A549 (cell line): ENCODE measurements at regions not wholly inside any gene's neighbourhood (a gene's known extent, or its start where the extent isn't known, plus 50 kb on each side); places are given as distances from the start of the nearest gene placed in this dataset.

ENCODE experiments used
- ATAC-seq, 2 experiments: fragments of 200-7000 bp in 1 of 2; fragments of >200 bp in 1 of 2; cut with Nextera tagmentation in 1 of 2; cut with Tn5 transposase in 1 of 2; 3 replicates each; pipeline versions ENCODE4 v1.8.0 to v1.9.1; 2018 to 2020; ENCODE audit warnings: mild to moderate bottlenecking in 1 of 2, moderate library complexity in 1 of 2
- CTCF ChIA-PET: fragments of 300-600 bp; sonication (Branson Sonifier 250); formaldehyde crosslinking; extraction: SDS; loops from one replicate; lab custom pipeline; 2021; ENCODE audit warnings: antibody characterized with exemption, inconsistent platforms; lab: Yijun Ruan, JAX
- POLR2A ChIA-PET: fragments of 350-600 bp; formaldehyde crosslinking; extraction: SDS; loops from one replicate; lab custom pipeline; 2021; ENCODE audit warnings: antibody characterized with exemption, inconsistent platforms; lab: Yijun Ruan, JAX
- DNase-seq, 2 experiments: peaks; one replicate each; pipeline versions ENCODE4 v3.0.0 to v3.0.0-alpha.2; 2011 to 2016; ENCODE audit warnings: low read depth in 1 of 2, low spot score in 1 of 2
- FAIRE-seq: peaks from 2 replicates; lab custom pipeline; 2011; peaks lifted over from hg19 to GRCh38; lab: Jason Lieb, UNC
- H3K27ac ChIP-seq, 2 experiments: fragments of >200 bp; sonication (Bioruptor Twin); formaldehyde crosslinking; 3 replicates each; pipeline ENCODE4 v1.5.1; 2016 to 2017
- H3K4me1 ChIP-seq: fragments of >200 bp; sonication (Bioruptor Twin); formaldehyde crosslinking; 3 replicates; pipeline ENCODE4 v1.6.1; 2016
- H3K4me2 ChIP-seq: fragments of >200 bp; sonication (Bioruptor Twin); formaldehyde crosslinking; 3 replicates; pipeline ENCODE4 v1.6.1; 2016
- H3K4me3 ChIP-seq: fragments of >200 bp; sonication (Bioruptor Twin); formaldehyde crosslinking; 3 replicates; pipeline ENCODE4 v1.5.1; 2016
- H3K9me3 ChIP-seq: fragments of >200 bp; sonication (Bioruptor Twin); formaldehyde crosslinking; 3 replicates; pipeline ENCODE4 v1.6.1; 2016
- EHMT2 ChIP-seq: fragments of 200-600 bp; sonication (generic); IDR thresholded peaks from 2 replicates; pipeline ENCODE4 v1.6.1; 2016; ENCODE audit warnings: antibody characterized with exemption, low read depth, mild to moderate bottlenecking, moderate library complexity
- EP300 ChIP-seq, 2 experiments: fragments of >200 bp; sonication (Bioruptor Twin); formaldehyde crosslinking; IDR thresholded peaks; 2 replicates in 1 of 2; 3 replicates in 1 of 2; pipeline ENCODE4 v1.6.1; 2016 to 2017
- GATA3 ChIP-seq: IDR thresholded peaks from 2 replicates; pipeline ENCODE4 v1.6.1; 2012; ENCODE audit warnings: borderline replicate concordance
- HDAC2 ChIP-seq: fragments of 200-600 bp; sonication (generic); IDR thresholded peaks from 2 replicates; pipeline ENCODE4 v1.6.1; 2016
- HES2 ChIP-seq: fragments of >200 bp; sonication (Bioruptor Twin); formaldehyde crosslinking; IDR thresholded peaks from 2 replicates; pipeline ENCODE4 v1.6.1; 2016
- HOXA7 ChIP-seq: fragments of 250-450 bp; sonication (Bioruptor Pico); IDR thresholded peaks from 2 replicates; pipeline ENCODE4 v1.5.0; 2020; ENCODE audit warnings: mild to moderate bottlenecking, moderate library complexity
- KDM5A ChIP-seq: fragments of 200-600 bp; sonication (generic); IDR thresholded peaks from 2 replicates; pipeline ENCODE4 v1.6.1; 2016; ENCODE audit warnings: antibody characterized with exemption, mild to moderate bottlenecking
- MAX ChIP-seq: IDR thresholded peaks from 2 replicates; pipeline ENCODE4 v1.6.1; 2012
- MYC ChIP-seq: IDR thresholded peaks from 2 replicates; pipeline ENCODE4 v1.6.1; 2012; ENCODE audit warnings: mild to moderate bottlenecking, inconsistent platforms, low read length, improper control_type of control experiment, borderline replicate concordance
- NFE2L2 ChIP-seq: fragments of 150-350 bp; conservative IDR thresholded peaks from 2 replicates; pipeline ENCODE4 v1.6.1; 2014; ENCODE audit warnings: low read length
- NR3C1 ChIP-seq: fragments of >200 bp; sonication (Bioruptor Twin); formaldehyde crosslinking; IDR thresholded peaks from 3 replicates; pipeline ENCODE4 v1.6.1; 2017
- RAD21 ChIP-seq, 2 experiments: fragments of >200 bp in 1 of 2; sonication (Bioruptor Twin) in 1 of 2; formaldehyde crosslinking in 1 of 2; IDR thresholded peaks in 1 of 2; conservative IDR thresholded peaks in 1 of 2; 2 replicates in 1 of 2; 3 replicates in 1 of 2; pipeline ENCODE4 v1.6.1; 2012 to 2018; ENCODE audit warnings: inconsistent platforms in 1 of 2
- RFX5 ChIP-seq: fragments of 450-650 bp; IDR thresholded peaks from 2 replicates; pipeline ENCODE4 v1.7.1; 2014; ENCODE audit warnings: antibody characterized with exemption, mild to moderate bottlenecking, moderate library complexity
- USF2 ChIP-seq: fragments of 450-650 bp; IDR thresholded peaks from 2 replicates; pipeline ENCODE4 v1.6.1; 2014; ENCODE audit warnings: antibody characterized with exemption
- WGBS: methylation state at CpG from one replicate; pipeline ENCODE4 v1.1.6; 2017; ENCODE audit errors: missing lambda C conversion rate; 5-methylcytosine and 5-hydroxymethylcytosine counted together

- TF ChIP-seq MAX: no peak
- TF ChIP-seq RAD21 (conservative IDR thresholded peaks at IDR 0.05 in 1 of 2, IDR thresholded peaks at IDR 0.05 in 1 of 2): no peak
These were observed 325.1 kb downstream of the GADD45G start (continued) for GRCh38 chr9:89929673-89930480.

- Histone ChIP-seq H3K9me3 (no peaks in the 10 kb centered on the region), H3K4me2 (no peak overlapping the region), H3K27ac (no peak overlapping the region), H3K4me3 (no peak overlapping the region), H3K4me1 (no peaks in the 10 kb centered on the region)
- CTCF ChIA-PET: interaction anchor here (1.2 kb wide), 1 partner anchor 332 kb away, joined by 3 read pairs; no protein-coding TSS in a partner anchor
- 28% methylated on average over 4 of the region's 4 CpGs for WGBS
- DNase-seq (no peak), FAIRE-seq (no peak), ATAC-seq (no peak)
- POLR2A ChIA-PET: no interaction called here
- TF ChIP-seq GATA3: no peak
- TF ChIP-seq USF2: no peak
- TF ChIP-seq EP300 (IDR thresholded peaks at IDR 0.05): no peak
- TF ChIP-seq EHMT2: no peak
These were observed 328.8 kb downstream of the GADD45G start for GRCh38 chr9:89933578-89933977.

- H3K4me1 ChIP-seq: no peaks in the 10 kb centered on the region
- no peak for DNase-seq
- ChIA-PET CTCF (interaction anchor here (0.6 to 1.3 kb wide), 2 partner anchors 9 to 131 kb away, joined by 3 read pairs; no protein-coding TSS in a partner anchor), POLR2A (no interaction called here)
- no peak overlapping the region for H3K27ac ChIP-seq
- no peak for ATAC-seq
- TF ChIP-seq NR3C1 (no peak), HDAC2 (no peak), NFE2L2 (no peak)
- FAIRE-seq: no peak
- no peak overlapping the region for H3K4me3 ChIP-seq
- no peak overlapping the region for H3K4me2 ChIP-seq
- WGBS: 24% methylated on average over 6 of the region's 6 CpGs
- no peaks in the 10 kb centered on the region for H3K9me3 ChIP-seq
These were observed 330.3 kb downstream of the GADD45G start for GRCh38 chr9:89935115-89935514.

GRCh38 chr9:89935801-89936200 lies 331.0 kb downstream of the GADD45G start:
- no peak for ATAC-seq
- H3K27ac ChIP-seq: no peak overlapping the region
- ChIA-PET CTCF (interaction anchor here (0.6 kb wide), 1 partner anchor 130 kb away, joined by 3 read pairs; no protein-coding TSS in a partner anchor), POLR2A (no interaction called here)
- no peak for DNase-seq
- no peaks in the 10 kb centered on the region for H3K4me1 ChIP-seq
- TF ChIP-seq NFE2L2 (no peak), GATA3 (no peak), EHMT2 (no peak), EP300 (IDR thresholded peaks at IDR 0.05) (no peak), HES2 (no peak), RFX5 (no peak)
- WGBS: 49% methylated on average over 4 of the region's 4 CpGs
- no peak for FAIRE-seq
- H3K4me2 ChIP-seq: no peak overlapping the region
- H3K4me3 ChIP-seq: no peak overlapping the region
- no peaks in the 10 kb centered on the region for H3K9me3 ChIP-seq

GRCh38 chr9:89937051-89937450 lies 332.2 kb downstream of the GADD45G start:
- Histone ChIP-seq H3K9me3 (no peaks in the 10 kb centered on the region), H3K4me1 (no peaks in the 10 kb centered on the region), H3K4me3 (no peak overlapping the region), H3K4me2 (no peak overlapping the region), H3K27ac (no peak overlapping the region)
- DNase-seq (no peak), FAIRE-seq (no peak), ATAC-seq (no peak)
- POLR2A ChIA-PET: no interaction called here
- CTCF ChIA-PET: interaction anchor here (0.8 to 1.6 kb wide), 2 partner anchors 9 to 339 kb away, joined by 3 to 4 read pairs; no protein-coding TSS in a partner anchor
- WGBS: 31% methylated on average over 2 of the region's 2 CpGs
- TF ChIP-seq MYC (no peak), KDM5A (no peak), HOXA7 (CRISPR knock-in tag) (no peak)
